AG04450 (cell line): ENCODE measurements at regions not wholly inside any gene's neighbourhood (a gene's known extent, or its start where the extent isn't known, plus 50 kb on each side); places are given as distances from the start of the nearest gene placed in this dataset.

Experiments used
- CTCF ChIA-PET: fragments of 300-600, 350-600 bp; formaldehyde crosslinking; extraction: SDS; loops from one replicate; lab custom pipeline; 2022; ENCODE audit warnings: antibody characterized with exemption, inconsistent platforms; lab: Charles Lee
- POLR2A ChIA-PET: fragments of 350-600 bp; formaldehyde crosslinking; extraction: SDS; loops from one replicate; lab custom pipeline; 2021; ENCODE audit warnings: antibody characterized with exemption, inconsistent platforms; lab: Yijun Ruan, JAX
- DNase-seq: peaks from one replicate; pipeline ENCODE4 v3.0.0-alpha.2; 2011; ENCODE audit warnings: low read depth, low spot score
- H3K27ac ChIP-seq: one replicate; pipeline ENCODE4 v1.5.1; 2012; ENCODE audit warnings: low read depth, low read length, control low read depth
- H3K27me3 ChIP-seq: one replicate; pipeline ENCODE4 v1.6.0; 2012; ENCODE audit warnings: low read length; ENCODE audit not compliant: control insufficient read depth, insufficient read depth
- H3K4me3 ChIP-seq: 2 replicates; pipeline ENCODE4 v1.5.1; 2011; ENCODE audit warnings: mild to moderate bottlenecking, low read depth, low read length, control low read depth
- H3K9me3 ChIP-seq: 2 replicates; pipeline ENCODE4 v1.5.1; 2012; ENCODE audit warnings: low read length; ENCODE audit not compliant: control insufficient read depth, insufficient read depth
- TF ChIP-seq, protein P1 (sequence below): IDR thresholded peaks from 2 replicates; pipeline ENCODE4 v1.5.1; 2011; ENCODE audit warnings: low read depth, low read length, control low read depth, inconsistent platforms

DNA sequence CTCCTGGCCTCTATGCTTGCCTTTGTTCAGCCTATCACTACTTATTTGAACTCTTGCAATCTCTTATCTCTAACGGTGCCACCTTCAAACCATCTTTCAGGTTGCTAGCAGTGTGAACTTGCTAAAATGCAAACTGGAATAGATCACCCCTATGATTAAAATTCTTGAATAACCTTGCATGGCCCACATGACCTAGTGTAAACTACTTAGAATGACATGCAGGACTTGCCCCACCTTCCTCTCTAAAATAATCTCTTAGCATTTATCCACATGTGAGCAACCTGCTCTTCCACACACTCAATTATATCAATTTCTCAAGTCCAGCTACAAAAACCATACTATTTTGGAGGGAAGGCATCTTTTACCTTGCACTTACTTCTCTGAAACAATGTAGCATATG lies 137.6 kb downstream of the ETAA1 start:
- H3K27ac ChIP-seq: no peak overlapping the region
- ChIA-PET POLR2A (no interaction called here), CTCF (no interaction called here)
- H3K4me3 ChIP-seq: no peak overlapping the region
- no peak for DNase-seq
- H3K27me3 ChIP-seq: no peaks in the 10 kb centered on the region
- TF ChIP-seq, protein P1, sequence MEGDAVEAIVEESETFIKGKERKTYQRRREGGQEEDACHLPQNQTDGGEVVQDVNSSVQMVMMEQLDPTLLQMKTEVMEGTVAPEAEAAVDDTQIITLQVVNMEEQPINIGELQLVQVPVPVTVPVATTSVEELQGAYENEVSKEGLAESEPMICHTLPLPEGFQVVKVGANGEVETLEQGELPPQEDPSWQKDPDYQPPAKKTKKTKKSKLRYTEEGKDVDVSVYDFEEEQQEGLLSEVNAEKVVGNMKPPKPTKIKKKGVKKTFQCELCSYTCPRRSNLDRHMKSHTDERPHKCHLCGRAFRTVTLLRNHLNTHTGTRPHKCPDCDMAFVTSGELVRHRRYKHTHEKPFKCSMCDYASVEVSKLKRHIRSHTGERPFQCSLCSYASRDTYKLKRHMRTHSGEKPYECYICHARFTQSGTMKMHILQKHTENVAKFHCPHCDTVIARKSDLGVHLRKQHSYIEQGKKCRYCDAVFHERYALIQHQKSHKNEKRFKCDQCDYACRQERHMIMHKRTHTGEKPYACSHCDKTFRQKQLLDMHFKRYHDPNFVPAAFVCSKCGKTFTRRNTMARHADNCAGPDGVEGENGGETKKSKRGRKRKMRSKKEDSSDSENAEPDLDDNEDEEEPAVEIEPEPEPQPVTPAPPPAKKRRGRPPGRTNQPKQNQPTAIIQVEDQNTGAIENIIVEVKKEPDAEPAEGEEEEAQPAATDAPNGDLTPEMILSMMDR: no peak
- no peaks in the 10 kb centered on the region for H3K9me3 ChIP-seq

DNA sequence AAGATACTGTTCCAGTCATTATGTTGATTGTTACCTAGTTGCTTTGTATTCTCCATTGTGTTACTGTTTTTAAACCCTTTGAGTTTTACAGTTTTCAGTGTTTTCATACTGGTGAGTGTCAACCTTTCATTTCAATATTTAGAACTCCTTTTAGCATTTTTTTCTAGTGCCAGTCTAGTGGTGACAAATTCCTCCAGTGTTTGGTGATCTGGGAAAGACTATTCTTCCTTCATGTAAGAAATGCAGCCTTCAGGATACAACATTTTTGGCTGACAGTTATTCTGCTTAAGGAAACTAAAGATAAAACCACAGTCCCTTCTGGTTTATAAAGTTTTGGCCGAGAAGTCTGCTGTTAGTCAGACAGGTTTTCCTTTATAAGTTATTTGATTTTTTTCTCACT lies 143.8 kb downstream of the ETAA1 start:
- POLR2A ChIA-PET: no interaction called here
- CTCF ChIA-PET: no interaction called here

DNA sequence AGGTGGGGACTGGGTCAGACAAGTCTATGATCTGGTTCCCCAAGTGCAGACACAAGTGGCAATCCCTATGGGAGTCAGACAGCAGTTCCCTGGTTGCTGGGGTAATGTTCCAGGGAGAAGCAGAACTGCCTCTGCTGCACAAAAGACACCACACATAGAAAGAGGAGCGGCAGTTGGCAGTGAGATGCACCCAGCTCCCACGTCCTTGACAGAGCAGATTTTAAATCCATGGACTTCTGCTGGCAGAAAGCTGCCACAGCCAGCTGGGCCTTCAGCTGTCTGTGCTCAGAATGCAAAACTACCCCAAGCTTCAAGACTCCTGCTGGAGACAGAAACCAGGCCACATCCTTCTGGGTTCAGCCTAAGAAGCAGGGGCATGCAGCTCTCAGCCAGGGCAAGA lies 147.2 kb downstream of the ETAA1 start:
- no peak overlapping the region for H3K27ac ChIP-seq
- no peak for DNase-seq
- POLR2A ChIA-PET: no interaction called here
- TF ChIP-seq, protein P1: no peak
- CTCF ChIA-PET: no interaction called here
- H3K27me3 ChIP-seq: no peaks in the 10 kb centered on the region
- H3K9me3 ChIP-seq: peaks cover 8% of the 10 kb centered on the region; the same call in 1 of the 2 replicates
- H3K4me3 ChIP-seq: no peak overlapping the region

More for the DNA sequence above, 143.8 kb downstream of the ETAA1 start:
- Histone ChIP-seq H3K9me3 (peaks cover 2% of the 10 kb centered on the region; the same call in 1 of the 2 replicates), H3K27me3 (no peaks in the 10 kb centered on the region), H3K4me3 (no peak overlapping the region), H3K27ac (no peak overlapping the region)
- TF ChIP-seq, protein P1: no peak
- no peak for DNase-seq

DNA sequence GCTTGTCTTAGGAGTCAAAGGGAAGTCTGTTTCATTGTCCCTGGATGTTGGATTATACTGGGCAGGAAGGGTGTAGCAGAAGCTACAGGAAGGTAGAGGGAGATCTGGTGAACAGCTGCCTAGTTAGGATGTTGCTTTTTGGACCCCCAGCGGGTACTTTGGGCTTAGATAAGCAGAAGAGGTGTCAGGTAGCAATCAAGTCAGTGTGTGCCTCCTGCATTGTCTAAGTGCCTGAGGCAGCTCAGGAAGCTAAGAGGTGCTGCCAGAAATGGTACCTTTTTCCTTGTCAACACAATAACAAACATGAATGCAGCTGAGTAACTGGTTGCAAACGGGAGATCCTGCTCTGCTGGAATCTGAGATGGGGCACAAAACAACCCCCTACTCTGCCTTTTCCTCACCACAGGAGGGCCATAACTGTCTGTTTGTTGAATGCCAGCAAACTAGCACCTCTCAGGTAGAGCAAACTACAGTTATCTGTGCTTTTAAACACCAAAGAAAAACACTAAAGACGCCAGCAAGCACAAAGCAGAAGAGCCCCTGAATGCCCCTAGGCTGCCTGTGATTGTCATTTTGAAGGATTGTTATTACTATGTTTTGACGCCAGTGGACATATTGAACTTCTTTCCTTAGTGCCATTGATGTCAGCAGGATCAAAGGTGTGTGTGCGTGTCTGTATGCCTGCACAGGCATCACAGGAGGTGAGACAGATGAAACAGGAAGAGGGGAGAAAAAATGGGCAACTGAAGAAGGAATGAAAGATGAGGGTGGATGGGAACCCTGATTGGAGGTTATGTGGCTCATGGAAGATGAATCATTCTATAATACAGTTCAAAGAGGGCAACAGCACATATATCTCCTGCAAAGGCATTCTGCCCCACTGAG lies 151.4 kb downstream of the ETAA1 start:
- Histone ChIP-seq H3K27me3 (no peaks in the 10 kb centered on the region), H3K4me3 (no peak overlapping the region), H3K9me3 (peaks cover 8% of the 10 kb centered on the region; the same call in 1 of the 2 replicates), H3K27ac (no peak overlapping the region)
- no peak for DNase-seq
- POLR2A ChIA-PET: no interaction called here
- CTCF ChIA-PET: no interaction called here
- TF ChIP-seq, protein P1: no peak

DNA sequence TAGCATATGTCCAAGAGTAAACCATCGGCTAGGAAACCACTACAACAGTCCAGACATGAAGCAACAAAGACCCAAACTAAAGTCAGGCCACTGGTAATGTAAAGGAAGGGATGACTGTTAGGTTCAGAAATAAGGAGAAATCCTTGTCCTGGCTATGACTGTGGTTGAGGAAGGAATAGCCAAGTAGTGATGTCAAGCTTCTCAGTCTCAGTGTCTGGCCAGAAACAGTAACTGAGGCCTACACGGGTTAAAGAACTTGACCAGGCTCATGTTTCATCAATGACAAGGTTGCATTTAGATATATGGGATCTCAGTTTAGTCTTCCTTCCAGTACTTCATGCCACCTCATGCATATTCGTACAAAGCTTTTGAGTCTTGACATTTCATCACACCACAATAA lies 162.0 kb downstream of the ETAA1 start:
- DNase-seq: no peak
- H3K27me3 ChIP-seq: no peaks in the 10 kb centered on the region
- H3K27ac ChIP-seq: no peak overlapping the region
- CTCF ChIA-PET: no interaction called here
- POLR2A ChIA-PET: no interaction called here
- TF ChIP-seq, protein P1: no peak
- H3K4me3 ChIP-seq: no peak overlapping the region
- no peaks in the 10 kb centered on the region for H3K9me3 ChIP-seq
